ENCODE measurements at regions not wholly inside any gene's neighbourhood (a gene's known extent, or its start where the extent isn't known, plus 50 kb on each side); places are given as distances from the start of the nearest gene placed in this dataset.

- no peaks in the 10 kb centered on the region for H3F3A ChIP-seq (ENCODE audit: control insufficient read depth, insufficient read depth)
- no peaks in the 10 kb centered on the region for H3K36me3 ChIP-seq (ENCODE audit: control insufficient read depth, low read length)
- H3K4me3 ChIP-seq (ENCODE audit: low read length) = no peak overlapping the region
- no peak for TF ChIP-seq CTCF (IDR thresholded peaks at IDR 0.05; ENCODE audit: low read depth, low read length, poor library complexity, severe bottlenecking)
- TF ChIP-seq EZH2phosphoT487 (IDR thresholded peaks at IDR 0.05; ENCODE audit: borderline replicate concordance, low read length) = no peak
- H3K4me2 ChIP-seq (ENCODE audit: low read length) = no peak overlapping the region
- H4K20me1 ChIP-seq (ENCODE audit: control insufficient read depth, insufficient read depth, low read depth, low read length) = no peaks in the 10 kb centered on the region
- H3K27me3 ChIP-seq (ENCODE audit: control insufficient read depth, low read length) = no peaks in the 10 kb centered on the region
- no peaks in the 10 kb centered on the region for H3K79me2 ChIP-seq (ENCODE audit: control insufficient read depth, low read length)
- H3K9me3 ChIP-seq (ENCODE audit: control insufficient read depth, insufficient read depth, low read length) = no peaks in the 10 kb centered on the region
- H3K4me1 ChIP-seq (ENCODE audit: control insufficient read depth, low read length) = no peaks in the 10 kb centered on the region
- no peak overlapping the region for H3K27ac ChIP-seq (ENCODE audit: low read depth, low read length)
- H3K9me2 ChIP-seq (replicated peaks; ENCODE audit: control insufficient read depth, low read length) = no peaks in the 10 kb centered on the region
Observed at GRCh38 chr1:232207073-232207866, 422.7 kb downstream of the SIPA1L2 start.

- H3K27me3 ChIP-seq (ENCODE audit: control insufficient read depth, low read length) = no peaks in the 10 kb centered on the region
- TF ChIP-seq CTCF (IDR thresholded peaks at IDR 0.05; ENCODE audit: low read depth, low read length, poor library complexity, severe bottlenecking) (no peak), EZH2phosphoT487 (IDR thresholded peaks at IDR 0.05; ENCODE audit: borderline replicate concordance, low read length) (no peak)
- no peaks in the 10 kb centered on the region for H3K79me2 ChIP-seq (ENCODE audit: control insufficient read depth, low read length)
- H3K4me2 ChIP-seq (ENCODE audit: low read length) = no peak overlapping the region
- H3K9me3 ChIP-seq (ENCODE audit: control insufficient read depth, insufficient read depth, low read length) = no peaks in the 10 kb centered on the region
- H3K4me3 ChIP-seq (ENCODE audit: low read length) = no peak overlapping the region
- no peaks in the 10 kb centered on the region for H3F3A ChIP-seq (ENCODE audit: control insufficient read depth, insufficient read depth)
- H3K27ac ChIP-seq (ENCODE audit: low read depth, low read length) = no peak overlapping the region
- H3K9me2 ChIP-seq (replicated peaks; ENCODE audit: control insufficient read depth, low read length) = no peaks in the 10 kb centered on the region
- no peaks in the 10 kb centered on the region for H4K20me1 ChIP-seq (ENCODE audit: control insufficient read depth, insufficient read depth, low read depth, low read length)
- H3K36me3 ChIP-seq (ENCODE audit: control insufficient read depth, low read length) = no peaks in the 10 kb centered on the region
- no peaks in the 10 kb centered on the region for H3K4me1 ChIP-seq (ENCODE audit: control insufficient read depth, low read length)
Observed at GRCh38 chr1:232204269-232204668, 425.7 kb downstream of the SIPA1L2 start.

- Histone ChIP-seq H3K79me2 (ENCODE audit: control insufficient read depth, low read length) (no peaks in the 10 kb centered on the region), H3K4me1 (ENCODE audit: control insufficient read depth, low read length) (no peaks in the 10 kb centered on the region), H3K36me3 (ENCODE audit: control insufficient read depth, low read length) (no peaks in the 10 kb centered on the region), H3K9me3 (ENCODE audit: control insufficient read depth, insufficient read depth, low read length) (no peaks in the 10 kb centered on the region), H3K4me2 (ENCODE audit: low read length) (no peak overlapping the region), H3K27me3 (ENCODE audit: control insufficient read depth, low read length) (no peaks in the 10 kb centered on the region), H3K27ac (ENCODE audit: low read depth, low read length) (no peak overlapping the region), H3K4me3 (ENCODE audit: low read length) (no peak overlapping the region), H3F3A (ENCODE audit: control insufficient read depth, insufficient read depth) (no peaks in the 10 kb centered on the region), H4K20me1 (ENCODE audit: control insufficient read depth, insufficient read depth, low read depth, low read length) (no peaks in the 10 kb centered on the region), H3K9me2 (replicated peaks; ENCODE audit: control insufficient read depth, low read length) (no peaks in the 10 kb centered on the region)
- TF ChIP-seq CTCF (IDR thresholded peaks at IDR 0.05; ENCODE audit: low read depth, low read length, poor library complexity, severe bottlenecking) (no peak), EZH2phosphoT487 (IDR thresholded peaks at IDR 0.05; ENCODE audit: borderline replicate concordance, low read length) (no peak)
Observed at GRCh38 chr1:232201024-232201423, 428.9 kb downstream of the SIPA1L2 start.

Data from DOHH2 (cell line).